Naive thymus-derived CD4-positive, alpha-beta T cell (primary cell): ENCODE measurements at regions not wholly inside any gene's neighbourhood (a gene's known extent, or its start where the extent isn't known, plus 50 kb on each side); places are given as distances from the start of the nearest gene placed in this dataset.

Source experiments
- ATAC-seq: fragments of 150-1000 bp; cut with Tn5 transposase; 2 replicates; pipeline ENCODE4 v1.10.0; 2021; ENCODE audit warnings: mild to moderate bottlenecking, moderate library complexity
- CTCF ChIA-PET: fragments of 350-600 bp; sonication (Branson Sonifier 250); formaldehyde crosslinking; loops from one replicate; lab custom pipeline; 2021; ENCODE audit warnings: antibody characterized with exemption; lab: Charles Lee
- POLR2A ChIA-PET: fragments of 350-600 bp; sonication (Branson Sonifier 250); formaldehyde crosslinking; loops from one replicate; lab custom pipeline; 2021; ENCODE audit warnings: antibody characterized with exemption, inconsistent platforms; lab: Charles Lee
- DNase-seq, 9 donors: peaks; one replicate each; pipeline versions ENCODE4 v3.0.0 to v3.0.0-alpha.2; 2020 to 2022; ENCODE audit warnings: mixed read lengths in 1 of 9
- H3K27ac ChIP-seq: one replicate; pipeline ENCODE4 v1.7.0; 2013; ENCODE audit warnings: mild to moderate bottlenecking, low read depth, low read length, moderate library complexity
- H3K27me3 ChIP-seq, 2 donors: one replicate each; pipeline ENCODE4 v1.7.0; 2013; ENCODE audit warnings: low read length in 2 of 2, mild to moderate bottlenecking in 2 of 2, moderate library complexity in 2 of 2; ENCODE audit not compliant: control insufficient read depth in 2 of 2, insufficient read depth in 2 of 2
- H3K36me3 ChIP-seq, 3 experiments: 1 replicate in 2 of 3; 2 replicates in 1 of 3; pipeline ENCODE4 v1.7.0; 2013; ENCODE audit warnings: low read length in 3 of 3, mild to moderate bottlenecking in 3 of 3, moderate library complexity in 1 of 3; ENCODE audit not compliant: insufficient read depth in 3 of 3, control insufficient read depth in 2 of 3
- H3K4me1 ChIP-seq, 2 donors: one replicate each; pipeline ENCODE4 v1.7.0; 2013; ENCODE audit warnings: low read length in 2 of 2, mild to moderate bottlenecking in 2 of 2, moderate library complexity in 1 of 2; ENCODE audit not compliant: control insufficient read depth in 2 of 2, insufficient read depth in 2 of 2
- H3K4me3 ChIP-seq: 2 replicates; pipeline ENCODE4 v1.7.0; 2013; ENCODE audit warnings: mild to moderate bottlenecking, low read length
- H3K9me3 ChIP-seq, 3 experiments: 1 replicate in 2 of 3; 2 replicates in 1 of 3; pipeline ENCODE4 v1.7.0; 2013; ENCODE audit warnings: low read length in 3 of 3; ENCODE audit not compliant: control insufficient read depth in 2 of 3
- H3K27ac Mint-ChIP-seq, 9 donors: one replicate each; pipeline ENCODE4 v1.8.0; 2020 to 2022; ENCODE audit warnings: mixed read lengths in 9 of 9, mild to moderate bottlenecking in 8 of 9, moderate library complexity in 5 of 9, inconsistent platforms in 2 of 9
- H3K27me3 Mint-ChIP-seq, 5 donors: one replicate each; pipeline ENCODE4 v1.8.0; 2021 to 2022; ENCODE audit warnings: mixed read lengths in 5 of 5, mild to moderate bottlenecking in 1 of 5
- H3K36me3 Mint-ChIP-seq, 5 donors: one replicate each; pipeline ENCODE4 v1.8.0; 2020 to 2022; ENCODE audit warnings: mixed read lengths in 5 of 5, mild to moderate bottlenecking in 3 of 5, inconsistent platforms in 1 of 5
- H3K4me1 Mint-ChIP-seq, 7 donors: one replicate each; pipeline ENCODE4 v1.8.0; 2020 to 2022; ENCODE audit warnings: mixed read lengths in 7 of 7, mild to moderate bottlenecking in 3 of 7, inconsistent platforms in 1 of 7
- H3K4me3 Mint-ChIP-seq, 10 donors: one replicate each; pipeline ENCODE4 v1.8.0; 2020 to 2022; ENCODE audit warnings: mild to moderate bottlenecking in 10 of 10, mixed read lengths in 10 of 10, moderate library complexity in 6 of 10, inconsistent platforms in 2 of 10
- H3K9me3 Mint-ChIP-seq, 11 donors: one replicate each; pipeline ENCODE4 v1.8.0; 2020 to 2022; ENCODE audit warnings: mixed read lengths in 11 of 11, mild to moderate bottlenecking in 4 of 11, inconsistent platforms in 1 of 11, moderate library complexity in 1 of 11
- intact Hi-C, 2 donors: fragments of 100-400 bp; cut with micrococcal nuclease; formaldehyde crosslinking; loops; one replicate each; pipeline ENCODE4 v1.15.1; 2023

DNA sequence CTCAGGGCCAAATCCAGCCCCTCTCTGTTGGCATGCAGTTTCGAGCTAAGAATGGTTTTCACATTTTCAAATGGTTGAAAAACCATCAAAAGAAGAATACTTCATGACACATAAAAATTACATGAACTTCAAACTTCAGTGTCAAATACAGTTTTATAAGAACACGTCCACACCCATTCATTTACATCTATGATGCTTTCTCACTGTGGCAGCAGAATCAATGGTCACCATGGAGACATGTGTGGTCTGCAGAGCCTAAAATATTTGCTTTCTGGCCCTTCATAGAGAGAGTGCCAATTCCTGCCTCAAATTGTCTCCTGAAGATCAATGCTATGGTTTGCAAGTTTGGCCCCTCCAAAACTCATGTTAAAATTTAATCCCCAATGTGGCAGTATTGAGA lies 405.8 kb downstream of the OCA2 start:
- POLR2A ChIA-PET: no interaction called here
- Histone ChIP-seq H3K4me1 (no peaks in the 10 kb centered on the region), H3K4me3 (no peak overlapping the region), H3K27ac (no peak overlapping the region), H3K9me3 (no peaks in the 10 kb centered on the region), H3K36me3 (no peaks in the 10 kb centered on the region), H3K27me3 (no peaks in the 10 kb centered on the region)
- Mint-ChIP-seq H3K27me3 (peaks cover 0 to 9% (median 0%) of the 10 kb centered on the region in 5 donors), H3K9me3 (peaks cover 0 to 14% (median 4%) of the 10 kb centered on the region in 11 donors), H3K27ac (no peak overlapping the region), H3K4me3 (no peak overlapping the region), H3K4me1 (no peaks in the 10 kb centered on the region), H3K36me3 (peaks cover 0 to 6% (median 0%) of the 10 kb centered on the region in 5 donors)
- CTCF ChIA-PET: no interaction called here
- intact Hi-C loops: no loop called here
- DNase-seq (no peak), ATAC-seq (no peak)

DNA sequence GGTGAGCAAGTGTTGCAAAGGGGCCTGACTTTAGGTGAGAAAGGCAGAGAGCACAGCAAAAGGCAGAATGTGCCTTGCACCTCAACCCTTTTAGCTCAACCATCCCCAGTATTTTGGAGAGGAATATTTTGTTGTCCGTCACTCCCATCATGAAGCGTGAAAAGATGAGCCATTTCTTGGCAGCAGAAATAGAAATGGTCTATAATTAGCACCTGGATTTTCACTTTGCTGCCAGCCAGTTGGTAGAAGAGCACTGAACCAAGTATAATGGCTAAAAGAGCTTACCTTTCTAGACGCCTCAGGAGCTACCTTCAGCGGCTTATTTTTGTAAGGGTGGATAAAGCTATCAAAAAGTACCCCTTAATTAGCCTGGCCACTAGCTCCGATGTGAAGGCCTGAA lies 406.7 kb downstream of the OCA2 start:
- H3K4me3 Mint-ChIP-seq: no peak overlapping the region
- H3K27ac ChIP-seq: no peak overlapping the region
- H3K27ac Mint-ChIP-seq: no peak overlapping the region
- H3K27me3 ChIP-seq: no peaks in the 10 kb centered on the region
- H3K9me3 Mint-ChIP-seq: peaks cover 0 to 14% (median 3%) of the 10 kb centered on the region in 11 donors
- ChIA-PET CTCF (no interaction called here), POLR2A (no interaction called here)
- DNase-seq: no peak
- H3K4me1 ChIP-seq: no peaks in the 10 kb centered on the region
- no peaks in the 10 kb centered on the region for H3K36me3 ChIP-seq
- no peaks in the 10 kb centered on the region for H3K9me3 ChIP-seq
- no peaks in the 10 kb centered on the region for H3K4me1 Mint-ChIP-seq
- ATAC-seq: no peak
- H3K4me3 ChIP-seq: no peak overlapping the region
- H3K27me3 Mint-ChIP-seq: peaks cover 0 to 9% (median 0%) of the 10 kb centered on the region in 5 donors
- H3K36me3 Mint-ChIP-seq: peaks cover 0 to 6% (median 0%) of the 10 kb centered on the region in 5 donors
- intact Hi-C loops: no loop called here

GRCh38 chr15:27690290-27690689 lies 408.8 kb downstream of the OCA2 start:
- Mint-ChIP-seq H3K4me3 (no peak overlapping the region), H3K36me3 (peaks cover 0 to 6% (median 0%) of the 10 kb centered on the region in 5 donors)

DNA sequence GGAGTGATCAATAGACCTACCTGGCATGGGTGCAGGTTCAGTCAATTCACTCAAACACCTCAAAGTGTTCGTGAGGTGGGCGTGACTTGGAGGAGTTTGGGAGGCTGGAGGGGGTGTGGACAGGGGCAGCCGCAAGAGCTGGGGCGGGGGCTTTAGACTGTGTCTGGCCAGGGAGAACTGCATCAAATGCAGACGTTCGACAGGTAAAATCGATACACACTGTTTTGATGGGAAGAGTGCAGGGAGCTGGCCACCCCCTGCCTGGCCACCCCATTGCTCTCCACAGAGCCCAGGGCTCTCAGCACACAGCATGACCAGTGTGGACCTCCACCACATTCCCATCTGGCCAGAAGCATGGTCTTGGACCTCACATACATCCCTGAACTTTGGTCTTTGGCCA lies 412.1 kb downstream of the OCA2 start:
- no peaks in the 10 kb centered on the region for H3K4me1 Mint-ChIP-seq
- CTCF ChIA-PET: no interaction called here
- H3K27me3 Mint-ChIP-seq: peaks cover 0 to 16% (median 0%) of the 10 kb centered on the region in 5 donors
- no peaks in the 10 kb centered on the region for H3K36me3 ChIP-seq
- intact Hi-C loops: no loop called here
- H3K4me3 Mint-ChIP-seq: no peak overlapping the region
- no peak overlapping the region for H3K4me3 ChIP-seq
- H3K9me3 ChIP-seq: no peaks in the 10 kb centered on the region
- no peaks in the 10 kb centered on the region for H3K4me1 ChIP-seq
- POLR2A ChIA-PET: no interaction called here
- no peak overlapping the region for H3K27ac Mint-ChIP-seq
- peaks cover 0 to 14% (median 2%) of the 10 kb centered on the region in 11 donors for H3K9me3 Mint-ChIP-seq
- DNase-seq (no peak), ATAC-seq (no peak)
- H3K27ac ChIP-seq: no peak overlapping the region
- H3K36me3 Mint-ChIP-seq: peaks cover 0 to 6% (median 0%) of the 10 kb centered on the region in 5 donors
- H3K27me3 ChIP-seq: no peaks in the 10 kb centered on the region

More at GRCh38 chr15:27690290-27690689, 408.8 kb downstream of the OCA2 start:
- peaks cover 0 to 14% (median 3%) of the 10 kb centered on the region in 11 donors for H3K9me3 Mint-ChIP-seq
- ChIA-PET POLR2A (no interaction called here), CTCF (no interaction called here)
- Histone ChIP-seq H3K27me3 (no peaks in the 10 kb centered on the region), H3K27ac (no peak overlapping the region), H3K4me1 (no peaks in the 10 kb centered on the region), H3K4me3 (no peak overlapping the region), H3K36me3 (no peaks in the 10 kb centered on the region), H3K9me3 (no peaks in the 10 kb centered on the region)
- DNase-seq: no peak
- intact Hi-C loops: no loop called here
- no peak for ATAC-seq
- H3K27me3 Mint-ChIP-seq: peaks cover 0 to 9% (median 0%) of the 10 kb centered on the region in 5 donors
- H3K27ac Mint-ChIP-seq: no peak overlapping the region
- no peaks in the 10 kb centered on the region for H3K4me1 Mint-ChIP-seq

DNA sequence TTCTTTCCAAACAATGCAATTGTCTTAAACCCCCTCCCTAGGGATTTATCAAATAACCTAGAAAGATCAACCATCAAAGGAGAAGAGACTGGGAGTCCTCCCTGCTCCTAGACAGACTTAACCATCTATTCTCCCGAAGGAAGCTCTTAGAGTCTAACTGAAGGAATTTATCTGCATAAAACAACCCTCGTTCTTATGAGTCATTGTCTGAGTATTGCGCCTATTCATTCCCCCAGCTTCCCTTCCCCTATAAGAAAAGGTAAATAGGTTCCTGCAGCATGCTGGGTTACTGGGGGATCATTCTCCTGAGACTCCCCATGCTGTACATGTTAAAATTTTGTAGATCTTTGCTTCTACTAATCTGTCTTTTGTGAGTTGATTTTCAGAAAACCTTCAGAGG lies 412.7 kb downstream of the OCA2 start:
- H3K9me3 ChIP-seq: no peaks in the 10 kb centered on the region
- H3K27ac ChIP-seq: no peak overlapping the region
- POLR2A ChIA-PET: no interaction called here
- Mint-ChIP-seq H3K36me3 (peaks cover 0 to 6% (median 0%) of the 10 kb centered on the region in 5 donors), H3K4me3 (no peak overlapping the region), H3K4me1 (no peaks in the 10 kb centered on the region), H3K9me3 (peaks cover 0 to 19% (median 3%) of the 10 kb centered on the region in 11 donors), H3K27me3 (peaks cover 0 to 18% (median 0%) of the 10 kb centered on the region in 5 donors), H3K27ac (no peak overlapping the region)
- DNase-seq (no peak), ATAC-seq (no peak)
- H3K36me3 ChIP-seq: no peaks in the 10 kb centered on the region
- intact Hi-C loops: no loop called here
- CTCF ChIA-PET: no interaction called here
- no peak overlapping the region for H3K4me3 ChIP-seq
- no peaks in the 10 kb centered on the region for H3K27me3 ChIP-seq
- H3K4me1 ChIP-seq: no peaks in the 10 kb centered on the region

- Mint-ChIP-seq H3K4me3 (no peak overlapping the region), H3K9me3 (peaks cover 0 to 15% (median 2%) of the 10 kb centered on the region in 11 donors), H3K27ac (no peak overlapping the region), H3K27me3 (peaks cover 0 to 11% (median 0%) of the 10 kb centered on the region in 5 donors), H3K36me3 (no peaks in the 10 kb centered on the region), H3K4me1 (no peaks in the 10 kb centered on the region)
- Histone ChIP-seq H3K36me3 (no peaks in the 10 kb centered on the region), H3K27ac (no peak overlapping the region), H3K4me3 (no peak overlapping the region), H3K4me1 (no peaks in the 10 kb centered on the region), H3K27me3 (no peaks in the 10 kb centered on the region), H3K9me3 (no peaks in the 10 kb centered on the region)
- DNase-seq: no peak
- CTCF ChIA-PET: no interaction called here
- no peak for ATAC-seq
- intact Hi-C loops: no loop called here
- POLR2A ChIA-PET: no interaction called here
These were observed 413.5 kb downstream of the OCA2 start for GRCh38 chr15:27685644-27686043.

DNA sequence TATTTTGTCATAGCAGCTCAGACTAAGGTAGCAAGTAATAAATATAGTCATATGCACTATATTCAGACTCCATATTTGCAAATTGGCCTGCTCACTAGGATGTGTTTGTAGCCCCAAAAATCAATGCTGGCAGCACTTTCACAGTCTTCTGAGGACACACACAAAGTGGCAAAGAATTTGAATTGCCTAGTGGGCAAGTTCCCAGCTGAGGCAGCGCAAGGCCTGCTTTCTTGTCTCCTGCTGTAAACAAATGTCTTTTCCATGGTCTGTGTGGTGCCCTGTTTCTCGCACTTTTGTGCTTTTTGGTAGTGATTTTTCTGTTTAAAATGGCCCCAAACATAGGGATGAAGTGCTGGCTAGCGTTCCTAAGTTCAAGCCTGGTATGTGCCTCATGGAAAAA lies 416.0 kb downstream of the OCA2 start:
- H3K36me3 Mint-ChIP-seq: no peaks in the 10 kb centered on the region
- no peak overlapping the region for H3K4me3 ChIP-seq
- H3K27me3 Mint-ChIP-seq: peaks cover 0 to 21% (median 4%) of the 10 kb centered on the region in 5 donors
- no peaks in the 10 kb centered on the region for H3K4me1 ChIP-seq
- POLR2A ChIA-PET: no interaction called here
- ATAC-seq (no peak), DNase-seq (no peak)
- H3K27ac ChIP-seq: no peak overlapping the region
- H3K9me3 ChIP-seq: no peaks in the 10 kb centered on the region
- H3K27me3 ChIP-seq: no peaks in the 10 kb centered on the region
- intact Hi-C loops: no loop called here
- CTCF ChIA-PET: no interaction called here
- no peaks in the 10 kb centered on the region for H3K4me1 Mint-ChIP-seq
- no peak overlapping the region for H3K4me3 Mint-ChIP-seq
- no peak overlapping the region for H3K27ac Mint-ChIP-seq
- peaks cover 0 to 11% (median 0%) of the 10 kb centered on the region in 11 donors for H3K9me3 Mint-ChIP-seq
- no peaks in the 10 kb centered on the region for H3K36me3 ChIP-seq
